SHP77 treated with DMSO at 0.1 percent for 48 hours (cell line): ENCODE measurements at regions not wholly inside any gene's neighbourhood (a gene's known extent, or its start where the extent isn't known, plus 50 kb on each side); places are given as distances from the start of the nearest gene placed in this dataset.

Experiments
- DNase-seq: peaks from one replicate; lab custom pipeline; 2025; lab: John Stamatoyannopoulos, UW

GRCh38 chr12:126843915-126844669, 1422.9 kb upstream of the TMEM132C start:
- DNase-seq = no peak

- DNase-seq = no peak
Observed at GRCh38 chr12:126847005-126847629, 1419.9 kb upstream of the TMEM132C start.

- no peak for DNase-seq
Observed at GRCh38 chr12:126855768-126856167, 1411.2 kb upstream of the TMEM132C start.

GRCh38 chr12:126856958-126857357, 1410.0 kb upstream of the TMEM132C start:
- no peak for DNase-seq

GRCh38 chr12:126858560-126858959, 1408.4 kb upstream of the TMEM132C start:
- no peak for DNase-seq

- DNase-seq = no peak
Observed at GRCh38 chr12:126860210-126860609, 1406.8 kb upstream of the TMEM132C start.

GRCh38 chr12:126862500-126862899, 1404.5 kb upstream of the TMEM132C start:
- no peak for DNase-seq

- DNase-seq = no peak
Observed at GRCh38 chr12:126869644-126870043, 1397.3 kb upstream of the TMEM132C start.

GRCh38 chr12:126873701-126874100, 1393.3 kb upstream of the TMEM132C start:
- no peak for DNase-seq

GRCh38 chr12:126874427-126875026, 1392.4 kb upstream of the TMEM132C start:
- DNase-seq = peak; percentile 41

GRCh38 chr12:126879842-126880241, 1387.1 kb upstream of the TMEM132C start:
- no peak for DNase-seq

- DNase-seq = no peak
Observed at GRCh38 chr12:126883697-126884096, 1383.3 kb upstream of the TMEM132C start.

- no peak for DNase-seq
Observed at GRCh38 chr12:126889501-126889900, 1377.5 kb upstream of the TMEM132C start.

GRCh38 chr12:126890097-126890496, 1376.9 kb upstream of the TMEM132C start:
- DNase-seq = no peak

- no peak for DNase-seq
Observed at GRCh38 chr12:126891789-126892188, 1375.2 kb upstream of the TMEM132C start.

- no peak for DNase-seq
Observed at GRCh38 chr12:126895951-126896913, 1370.7 kb upstream of the TMEM132C start.

- no peak for DNase-seq
Observed at GRCh38 chr12:126897102-126897501, 1369.9 kb upstream of the TMEM132C start.

GRCh38 chr12:126897778-126898177, 1369.2 kb upstream of the TMEM132C start:
- DNase-seq = no peak

GRCh38 chr12:126898562-126898961, 1368.4 kb upstream of the TMEM132C start:
- no peak for DNase-seq

GRCh38 chr12:126899926-126900792, 1366.8 kb upstream of the TMEM132C start:
- peak; percentile 78 for DNase-seq
